RCC 7860 (cell line): ENCODE measurements at regions not wholly inside any gene's neighbourhood (a gene's known extent, or its start where the extent isn't known, plus 50 kb on each side); places are given as distances from the start of the nearest gene placed in this dataset.

Source experiments
- DNase-seq: peaks from one replicate; pipeline ENCODE4 v3.0.0-alpha.2; 2015; ENCODE audit warnings: low spot score
- FAIRE-seq: peaks from 2 replicates; lab custom pipeline; 2012; peaks lifted over from hg19 to GRCh38; lab: Jason Lieb, UNC

DNA sequence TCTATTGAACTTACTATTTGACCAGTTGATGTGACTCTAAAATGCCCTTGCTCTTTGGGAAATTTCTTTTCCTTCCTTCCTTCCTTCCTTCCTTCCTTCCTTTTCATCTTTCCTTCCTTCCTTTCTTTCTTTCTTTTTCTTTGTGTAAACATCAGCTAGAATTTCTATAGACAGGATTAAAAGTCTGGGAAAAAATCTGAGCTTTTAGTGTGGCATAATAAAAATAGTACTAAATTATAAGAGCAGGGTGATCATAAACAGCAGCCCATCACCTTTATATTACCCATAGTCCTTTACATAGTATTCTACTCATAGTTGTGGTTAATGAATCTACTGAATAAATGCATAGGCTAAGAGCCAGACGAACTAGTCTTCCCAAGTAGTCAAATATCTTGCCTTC lies 281.0 kb upstream of the DAB1 start:
- FAIRE-seq: no peak

DNA sequence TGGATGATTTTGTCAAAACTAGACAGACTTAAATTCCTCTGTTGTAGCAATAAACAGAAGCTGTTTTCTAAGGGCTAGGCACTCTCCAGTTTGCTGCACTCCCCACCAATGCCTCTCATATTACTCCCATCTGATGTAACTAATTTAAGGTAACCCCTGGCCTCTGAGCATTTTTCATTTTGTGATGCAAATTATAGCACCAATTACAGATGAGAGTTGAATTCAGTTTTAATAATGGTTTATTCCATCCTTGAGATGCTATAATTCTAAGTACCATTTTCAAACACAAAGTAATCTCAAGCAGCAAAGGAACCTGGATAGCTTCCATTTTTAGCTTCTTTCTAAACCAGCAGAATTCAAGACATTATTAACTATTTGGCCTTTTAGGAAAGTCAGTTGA lies 280.4 kb upstream of the DAB1 start:
- FAIRE-seq: no peak
- DNase-seq: no peak

More for the DNA sequence above, 281.0 kb upstream of the DAB1 start:
- no peak for DNase-seq

DNA sequence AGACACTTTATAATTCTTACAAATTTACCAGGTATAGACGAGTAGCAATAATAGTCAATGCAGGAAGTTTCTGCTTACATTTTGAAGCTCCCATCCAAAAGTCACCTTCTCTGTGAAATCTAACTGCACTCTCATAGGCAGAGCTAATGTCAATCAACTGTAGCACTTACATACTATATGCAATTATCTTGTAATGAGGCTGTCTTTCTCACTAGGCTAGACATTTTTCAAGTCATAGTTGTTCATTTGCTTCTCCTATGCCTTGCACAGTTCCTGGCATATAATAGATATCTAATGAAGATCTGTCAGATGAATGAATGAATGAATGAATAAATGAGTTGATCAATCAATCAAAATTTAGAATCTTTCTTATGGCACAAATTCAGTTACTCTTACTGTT lies 273.0 kb upstream of the DAB1 start:
- no peak for DNase-seq
- no peak for FAIRE-seq

DNA sequence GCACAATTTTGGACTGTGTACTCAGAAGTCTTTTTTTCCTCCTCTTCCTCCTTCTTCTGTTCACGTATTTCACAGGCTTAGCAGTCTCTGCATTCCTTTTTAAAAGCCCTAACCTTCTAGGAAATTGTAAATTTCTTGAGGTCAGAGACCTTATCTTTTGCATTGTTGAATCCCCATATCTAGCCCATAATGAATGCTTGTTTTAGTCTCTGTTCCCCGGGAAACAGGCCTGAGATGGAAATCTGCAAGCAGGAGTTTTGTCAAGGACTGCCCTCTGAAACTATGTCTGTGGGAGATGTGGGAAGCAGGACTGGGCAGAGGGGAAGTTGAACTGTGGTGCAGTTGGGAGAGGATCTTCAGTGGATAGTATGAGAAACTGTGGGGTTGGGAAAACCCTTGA lies 272.2 kb upstream of the DAB1 start:
- FAIRE-seq (no peak), DNase-seq (no peak)

DNA sequence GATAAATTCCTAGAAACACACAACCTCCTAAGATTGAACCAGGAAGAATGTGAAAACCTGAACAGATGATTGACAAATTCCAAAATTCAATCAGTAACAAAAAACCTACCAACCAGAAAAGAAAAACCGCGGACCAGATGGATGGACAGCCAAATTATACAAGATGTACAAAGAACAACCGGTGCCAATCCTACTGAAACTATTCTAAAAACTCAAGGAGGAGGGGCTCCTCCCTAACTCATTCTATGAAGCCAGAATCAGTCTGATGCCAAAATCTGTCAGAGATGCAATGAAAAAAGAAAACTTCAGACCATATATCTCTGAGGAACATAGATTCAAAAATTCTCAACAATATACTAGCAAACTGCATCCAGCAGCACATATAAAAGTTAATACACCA lies 262.4 kb upstream of the DAB1 start:
- no peak for FAIRE-seq
- DNase-seq: no peak

DNA sequence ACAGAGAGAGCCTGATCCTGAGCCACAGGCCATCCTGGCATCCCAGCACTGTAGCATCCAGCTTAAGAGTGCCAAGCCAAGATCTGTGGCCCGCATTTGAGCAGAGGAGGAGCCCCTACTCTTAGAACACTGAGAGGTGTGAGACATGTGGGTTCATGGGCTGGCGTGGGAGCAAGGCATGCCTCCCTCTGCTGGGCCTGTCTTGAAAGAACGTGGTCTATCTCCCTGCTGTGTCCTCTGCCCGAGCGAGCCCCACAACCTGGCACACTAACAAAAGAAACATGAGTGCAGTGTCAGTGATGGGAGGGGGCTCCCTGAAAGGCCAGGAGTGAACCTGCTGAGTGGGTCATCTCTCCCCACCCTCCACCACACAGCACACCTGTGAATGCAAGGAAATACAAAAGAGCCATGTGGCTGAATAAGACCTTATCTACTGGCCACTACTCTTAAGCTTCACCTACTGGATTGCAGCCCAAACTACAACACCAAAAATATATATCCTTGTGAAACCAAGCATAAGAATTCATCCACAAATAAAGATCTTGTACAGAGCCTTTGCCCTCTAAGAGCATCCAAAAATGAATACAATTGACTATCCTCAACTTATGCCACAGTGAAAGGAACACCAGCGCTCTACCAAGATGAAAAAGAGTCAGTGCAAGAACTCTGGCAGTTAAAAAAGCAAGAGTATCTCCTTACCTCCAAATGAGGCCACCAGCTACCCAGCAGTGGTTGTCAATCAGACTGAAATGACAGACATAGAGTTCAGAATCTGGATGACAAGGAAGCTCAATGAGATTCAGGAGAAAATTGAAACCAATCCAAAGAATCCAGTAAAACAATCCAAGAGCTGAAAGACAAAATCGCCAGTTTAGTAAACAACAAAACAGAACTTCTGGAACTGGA lies 259.4 kb upstream of the DAB1 start:
- no peak for FAIRE-seq
- no peak for DNase-seq

DNA sequence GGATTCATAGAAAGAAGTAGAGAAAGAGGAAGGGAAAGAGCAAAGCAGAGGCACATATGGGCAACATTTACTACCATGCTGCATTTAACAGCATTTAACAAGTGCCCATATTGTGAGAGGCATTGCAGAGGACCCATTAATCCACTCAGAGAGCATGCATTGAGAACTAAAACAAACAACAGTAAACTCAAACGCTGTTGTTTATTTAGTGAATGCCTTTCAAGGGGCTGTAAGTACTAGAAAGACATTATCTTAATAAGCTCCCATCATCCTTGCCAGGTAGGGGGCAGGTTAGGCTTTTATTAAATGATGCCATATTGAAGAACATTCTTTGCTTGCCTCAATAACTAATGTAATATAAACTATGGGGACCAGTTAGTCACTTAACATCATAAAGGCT lies 254.3 kb upstream of the DAB1 start:
- DNase-seq (no peak), FAIRE-seq (no peak)

DNA sequence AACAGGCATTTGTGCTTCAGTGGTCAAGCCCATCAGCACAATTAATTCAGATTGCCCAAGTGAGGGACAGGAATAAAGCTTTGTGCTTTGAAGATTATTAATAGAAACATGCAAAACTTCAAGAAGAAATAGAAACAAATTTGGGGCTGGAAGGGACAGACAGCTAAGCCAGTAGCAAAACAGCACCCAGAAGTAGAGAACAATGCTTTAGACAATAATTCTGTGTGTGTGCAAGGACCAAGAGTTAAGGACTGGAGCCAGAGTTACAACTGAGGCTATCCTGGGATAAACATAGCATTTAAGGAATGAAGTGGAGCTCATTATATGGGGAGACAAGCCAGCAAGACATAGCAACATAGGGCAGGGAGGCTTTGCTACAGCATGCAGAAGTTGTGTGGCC lies 251.9 kb upstream of the DAB1 start:
- FAIRE-seq (no peak), DNase-seq (no peak)

DNA sequence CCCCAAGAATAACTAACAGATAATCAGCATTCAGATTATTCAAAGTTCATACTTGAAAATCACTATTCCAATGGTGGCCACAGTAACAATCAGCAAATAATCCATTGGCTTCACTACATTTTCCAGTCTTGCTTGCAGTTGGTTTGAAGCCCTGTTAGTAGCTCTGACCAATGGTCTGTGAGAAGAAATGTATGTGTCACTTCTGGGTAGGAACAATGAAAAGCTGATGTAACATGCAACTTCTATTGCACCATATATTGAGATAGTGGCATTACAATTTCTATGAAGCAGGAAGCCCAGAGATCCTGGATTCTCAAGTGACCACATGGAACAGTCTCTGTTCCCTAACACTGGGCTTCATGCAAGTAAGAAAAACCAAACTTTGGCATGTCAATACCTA lies 250.9 kb upstream of the DAB1 start:
- FAIRE-seq (no peak), DNase-seq (no peak)

DNA sequence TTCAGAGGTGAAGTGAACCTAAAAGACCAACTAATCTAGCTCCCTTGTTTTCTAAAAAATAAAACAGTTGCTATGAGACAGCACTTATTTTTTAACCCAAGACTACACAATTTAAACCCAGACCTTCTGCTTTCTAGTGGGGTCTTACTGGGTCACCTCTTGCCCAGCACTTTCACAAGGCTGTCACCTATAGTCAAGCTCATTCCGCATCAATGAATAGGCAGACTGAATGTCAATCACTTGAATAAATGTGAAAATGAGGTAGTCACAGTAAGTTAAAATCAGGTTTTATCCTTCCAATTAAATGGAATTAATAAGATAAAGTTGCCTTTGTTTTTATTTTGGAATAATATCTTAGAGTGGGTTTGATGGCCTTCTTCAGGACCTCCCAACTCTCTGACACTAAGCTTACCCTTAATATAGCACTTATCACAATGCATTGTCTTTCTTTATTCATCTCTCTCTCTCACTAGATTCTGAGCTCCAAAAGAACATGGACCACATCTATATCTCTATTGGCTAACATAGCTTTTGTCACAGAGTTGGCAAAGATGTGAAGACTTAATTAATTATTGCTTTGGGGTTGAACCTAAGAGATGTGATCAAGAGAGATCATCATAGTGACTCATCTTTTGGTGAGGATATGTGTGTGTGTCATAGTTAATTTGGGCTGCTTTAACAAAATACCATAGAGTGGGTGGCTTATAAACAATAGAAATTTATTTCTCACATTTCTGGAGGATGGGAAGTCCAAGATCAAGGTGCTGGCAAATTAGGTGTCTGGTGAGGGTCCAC lies 248.7 kb upstream of the DAB1 start:
- no peak for DNase-seq
- FAIRE-seq: no peak

DNA sequence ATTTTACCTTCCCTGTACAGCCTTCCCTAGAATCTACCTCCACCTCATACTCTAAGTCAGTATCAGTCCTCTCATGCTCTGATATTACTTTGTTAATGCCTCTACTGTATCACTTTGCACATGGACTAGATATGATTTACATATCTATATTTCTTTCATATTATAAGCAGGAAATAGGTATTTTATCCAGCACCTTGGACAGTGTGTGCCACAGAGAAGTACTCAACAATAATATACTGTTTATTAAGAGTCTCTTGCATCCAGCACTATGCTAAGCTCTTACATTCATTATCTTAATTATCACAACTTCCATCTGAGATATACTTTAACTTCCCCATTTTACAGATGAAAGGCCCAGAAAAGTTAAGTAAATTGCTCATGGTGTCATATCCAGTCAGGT lies 247.9 kb upstream of the DAB1 start:
- DNase-seq (no peak), FAIRE-seq (no peak)

DNA sequence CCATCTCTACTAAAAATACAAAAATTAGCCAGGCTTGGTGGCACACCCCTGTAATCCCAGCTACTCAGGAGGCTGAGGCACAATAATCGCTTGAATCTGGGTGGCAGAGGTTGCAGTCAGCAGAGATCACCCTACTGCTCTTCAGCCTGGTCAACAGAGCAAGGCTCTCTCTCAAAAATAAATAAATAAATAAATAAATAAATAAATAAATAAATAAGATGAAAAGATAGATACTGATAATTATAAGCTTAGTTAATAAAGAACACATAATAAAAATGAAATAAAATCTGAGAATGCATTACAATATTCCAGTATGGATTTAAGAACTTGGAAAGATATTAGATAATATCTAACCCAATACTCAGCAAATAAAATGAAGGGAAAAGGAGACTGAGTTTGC lies 235.9 kb upstream of the DAB1 start:
- DNase-seq (no peak), FAIRE-seq (no peak)

DNA sequence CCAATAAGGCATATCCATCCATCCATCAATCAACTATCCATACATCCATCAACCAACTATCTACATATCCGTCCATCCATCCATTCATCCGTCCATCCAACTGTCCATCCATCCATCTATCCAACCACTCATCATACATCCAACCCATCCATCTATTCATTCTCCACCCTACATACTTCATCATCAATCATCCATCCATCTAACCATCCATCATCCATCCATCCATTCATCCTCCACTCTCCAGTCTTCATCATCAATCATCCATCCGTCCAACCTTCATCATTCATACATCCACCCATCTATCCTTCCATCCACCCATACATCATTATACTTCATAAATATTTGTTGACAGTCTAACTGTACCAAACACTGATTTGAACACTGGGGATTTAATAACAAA lies 231.3 kb upstream of the DAB1 start:
- FAIRE-seq (no peak), DNase-seq (no peak)

DNA sequence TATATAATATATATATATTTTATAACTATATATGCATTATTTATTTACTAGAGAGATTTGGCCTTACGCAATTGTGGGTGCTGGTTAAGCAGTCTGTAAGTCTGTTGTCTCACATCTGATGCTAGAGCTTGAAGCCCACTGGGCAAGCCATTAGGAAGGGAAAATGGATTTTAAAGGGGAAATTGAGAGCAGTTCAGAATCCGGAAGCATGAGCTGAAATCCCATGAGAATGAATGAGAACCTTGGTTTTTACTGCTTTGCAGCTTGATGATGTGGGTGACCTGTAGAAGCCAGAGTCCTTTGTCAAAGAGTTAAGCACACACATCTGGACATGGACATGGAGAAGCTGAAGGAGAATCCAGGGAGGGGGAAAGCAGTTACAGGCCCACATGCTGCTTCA lies 220.8 kb upstream of the DAB1 start:
- DNase-seq (no peak), FAIRE-seq (no peak)

DNA sequence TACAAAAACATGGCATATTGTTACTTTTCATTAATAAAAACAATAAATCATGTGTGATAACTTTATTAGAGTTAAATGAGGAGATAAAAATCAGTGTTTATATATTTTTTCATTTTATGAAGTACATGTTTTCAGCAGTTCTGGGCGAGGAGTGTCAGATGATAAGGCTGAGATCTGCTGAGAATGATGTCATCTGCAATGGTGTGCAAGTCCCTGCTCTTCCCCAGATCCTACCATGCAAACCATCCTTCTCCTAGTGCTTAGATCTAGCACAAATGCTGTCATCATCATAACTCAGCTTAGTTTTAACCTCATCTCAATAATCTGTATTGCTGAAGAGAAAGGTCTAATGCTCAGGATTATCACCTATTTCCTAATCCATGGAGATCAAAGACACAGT lies 214.4 kb upstream of the DAB1 start:
- DNase-seq (no peak), FAIRE-seq (no peak)

DNA sequence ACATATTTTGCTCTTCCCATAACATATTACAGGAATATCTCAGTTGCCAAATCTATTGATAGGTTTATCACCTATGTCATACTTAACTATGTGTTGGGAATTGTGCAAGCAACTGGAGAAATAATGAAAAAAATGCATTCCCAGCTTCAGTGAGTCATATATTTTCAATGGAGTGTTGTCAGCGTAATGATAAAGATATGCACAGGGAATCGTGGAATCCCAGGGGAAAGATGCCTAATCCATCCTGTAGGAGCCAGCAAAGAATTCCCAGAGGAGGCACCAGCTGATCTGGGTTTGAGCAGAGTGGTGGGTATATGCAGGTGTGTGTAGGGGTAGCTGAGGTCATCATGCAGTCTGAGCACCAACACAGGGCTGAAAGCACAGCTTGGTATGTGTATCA lies 213.3 kb upstream of the DAB1 start:
- no peak for FAIRE-seq
- DNase-seq: no peak

DNA sequence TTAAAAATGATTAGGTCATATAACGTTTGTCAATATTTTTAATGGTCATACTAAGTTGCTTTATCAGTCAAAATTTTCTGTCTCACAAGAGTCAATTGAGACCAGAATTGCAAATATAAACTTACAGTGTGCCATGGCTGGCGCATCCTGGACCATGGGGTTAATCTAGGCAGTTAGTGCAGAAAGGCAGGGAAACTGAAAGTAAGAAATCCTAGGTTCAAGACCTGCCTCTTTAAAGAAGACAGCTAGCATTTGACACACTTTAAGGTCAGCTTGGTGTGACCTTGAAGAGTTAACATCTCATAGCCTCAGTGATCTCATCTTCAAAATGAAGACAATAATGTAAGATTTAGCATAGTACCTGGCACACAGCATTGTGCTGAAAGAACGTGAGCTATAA lies 210.0 kb upstream of the DAB1 start:
- DNase-seq: no peak
- no peak for FAIRE-seq

DNA sequence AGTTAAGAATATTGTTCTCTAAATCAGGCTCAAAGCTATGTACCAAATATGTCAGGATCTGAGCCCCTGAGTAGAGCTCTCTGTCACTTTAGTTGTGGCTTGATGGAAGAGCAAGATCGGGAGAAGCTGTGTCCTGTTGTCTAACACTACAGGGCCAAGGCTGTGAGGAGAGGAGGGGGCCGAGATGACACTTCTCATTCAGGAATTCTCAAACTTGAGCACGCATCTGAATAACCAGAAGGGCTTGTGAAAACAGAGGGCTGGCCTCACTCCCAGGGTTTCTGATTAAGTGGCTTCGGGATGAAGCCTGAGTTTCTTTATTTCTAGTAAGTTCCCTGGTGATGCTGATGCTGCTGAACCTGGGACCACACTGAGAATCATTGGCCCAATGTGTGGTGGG lies 209.2 kb upstream of the DAB1 start:
- FAIRE-seq: no peak

DNA sequence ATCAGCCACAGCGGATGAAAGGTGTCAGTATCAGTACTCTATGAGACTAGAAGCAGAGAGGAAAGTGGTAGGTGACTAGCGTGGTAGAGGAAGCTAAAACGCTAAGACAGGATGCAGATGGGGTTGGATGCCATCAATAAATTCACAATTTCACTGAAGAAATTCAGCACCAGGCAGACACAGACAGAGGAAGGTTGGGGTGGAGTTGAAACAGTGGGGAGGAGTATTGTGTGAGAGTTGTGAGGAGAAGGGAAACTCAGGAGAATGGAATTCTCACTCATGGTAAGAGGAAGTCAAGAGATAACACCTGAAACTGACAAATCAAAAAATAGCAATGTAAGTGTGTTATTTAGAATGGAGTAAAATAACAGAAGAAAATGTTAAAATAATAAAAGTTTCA lies 208.5 kb upstream of the DAB1 start:
- DNase-seq (no peak), FAIRE-seq (no peak)

More for the DNA sequence above, 209.2 kb upstream of the DAB1 start:
- DNase-seq: no peak

DNA sequence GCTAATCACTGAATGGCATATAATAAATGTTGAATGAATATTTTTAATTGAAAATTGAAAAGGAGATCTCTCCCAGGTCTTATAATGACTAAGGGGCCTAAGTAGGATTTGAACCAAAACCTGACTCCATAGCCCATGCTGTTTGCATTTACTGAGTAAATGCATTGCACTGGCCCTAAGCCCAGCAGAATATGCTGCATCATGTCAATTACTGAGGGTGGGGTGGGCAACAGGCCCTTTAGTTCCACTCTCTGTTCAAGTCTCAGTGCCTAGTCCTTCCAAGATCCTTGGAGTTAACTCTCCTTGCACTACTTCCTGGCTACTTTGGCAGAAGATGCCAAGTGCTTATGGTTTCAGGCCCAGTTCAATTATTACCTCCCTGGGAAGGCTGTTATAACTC lies 203.8 kb upstream of the DAB1 start:
- DNase-seq (no peak), FAIRE-seq (no peak)

DNA sequence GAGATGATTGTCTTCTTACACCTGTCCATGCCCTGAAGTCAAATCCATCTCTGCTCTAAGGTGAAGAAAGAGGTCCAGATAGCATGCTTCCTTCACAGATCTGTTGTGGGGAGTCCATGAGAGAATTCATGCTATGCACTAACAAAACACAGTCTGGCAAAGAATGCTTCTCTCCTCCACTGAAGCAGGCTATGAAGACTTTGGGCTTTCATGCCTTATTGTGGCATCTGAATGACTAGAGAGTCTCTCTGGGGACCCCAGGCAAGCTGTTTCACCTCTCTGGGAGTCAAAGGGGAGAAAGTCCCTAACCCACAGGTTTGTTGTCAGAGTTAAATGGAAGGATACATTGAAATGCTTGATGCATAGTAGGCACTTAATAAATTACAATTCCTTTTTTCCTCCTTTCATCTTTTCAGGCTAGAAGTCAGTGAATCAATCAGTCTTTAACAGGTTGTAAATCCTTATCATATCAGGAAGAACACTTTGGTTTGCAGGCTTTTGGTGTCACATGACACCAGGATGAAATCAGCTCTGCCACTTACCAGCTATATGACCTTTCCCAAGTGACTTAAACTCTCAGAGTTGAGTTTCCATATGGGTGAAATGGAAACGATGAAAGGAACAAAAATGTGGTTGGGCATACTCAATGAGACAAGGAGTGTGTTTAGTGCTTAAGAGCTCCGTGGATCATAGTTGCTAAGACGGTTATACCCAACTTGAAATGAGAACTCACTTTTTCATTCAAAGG lies 200.1 kb upstream of the DAB1 start:
- no peak for DNase-seq
- FAIRE-seq: no peak
